Cardiac fibroblast (primary cell): ENCODE measurements at regions not wholly inside any gene's neighbourhood (a gene's known extent, or its start where the extent isn't known, plus 50 kb on each side); places are given as distances from the start of the nearest gene placed in this dataset.

Experiments
- DNase-seq, 2 donors: peaks; one replicate each; pipeline versions ENCODE4 v3.0.0 to v3.0.0-alpha.2; 2010; ENCODE audit warnings: low read depth in 2 of 2
- H3K4me3 ChIP-seq, 2 donors: replicated peaks in 1 of 2; 1 replicate in 1 of 2; 2 replicates in 1 of 2; pipeline ENCODE4 v1.5.1; 2011; ENCODE audit warnings: low read depth in 2 of 2, low read length in 2 of 2, mild to moderate bottlenecking in 2 of 2, moderate library complexity in 1 of 2
- TF ChIP-seq, protein P1 (sequence below): IDR thresholded peaks from one replicate; pipeline ENCODE4 v1.5.1; 2011; ENCODE audit warnings: low read depth, mild to moderate bottlenecking, low read length, inconsistent platforms

DNA sequence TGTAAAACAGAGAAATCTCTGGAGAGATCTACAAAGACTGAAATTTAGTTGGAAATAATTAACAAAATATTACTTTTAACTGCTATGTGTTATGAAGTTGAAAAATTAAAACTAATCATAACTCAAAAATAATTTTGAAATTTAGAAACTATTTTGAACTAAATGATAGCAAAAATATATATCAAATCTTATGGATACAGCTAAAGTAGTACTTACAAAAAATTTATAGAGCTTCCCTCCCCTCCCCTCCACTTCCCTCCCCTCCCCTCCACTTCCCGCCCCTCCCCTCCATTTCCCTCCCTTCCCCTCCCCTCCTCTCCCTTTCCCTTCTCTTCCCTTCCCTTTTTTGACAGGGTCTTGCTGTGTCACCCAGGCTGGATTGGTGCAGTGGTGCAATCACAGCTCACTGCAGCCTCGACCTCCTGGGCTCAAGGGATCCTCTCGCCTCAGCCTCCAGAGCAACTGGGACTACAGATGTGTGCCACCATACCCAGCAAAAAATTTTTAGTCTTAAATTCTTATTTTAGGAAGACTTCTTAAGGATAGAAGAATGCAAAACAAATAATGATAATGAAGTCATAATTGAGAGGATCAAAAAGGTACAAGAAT, 87.2 kb upstream of the RGS17 start:
- TF ChIP-seq, protein P1, sequence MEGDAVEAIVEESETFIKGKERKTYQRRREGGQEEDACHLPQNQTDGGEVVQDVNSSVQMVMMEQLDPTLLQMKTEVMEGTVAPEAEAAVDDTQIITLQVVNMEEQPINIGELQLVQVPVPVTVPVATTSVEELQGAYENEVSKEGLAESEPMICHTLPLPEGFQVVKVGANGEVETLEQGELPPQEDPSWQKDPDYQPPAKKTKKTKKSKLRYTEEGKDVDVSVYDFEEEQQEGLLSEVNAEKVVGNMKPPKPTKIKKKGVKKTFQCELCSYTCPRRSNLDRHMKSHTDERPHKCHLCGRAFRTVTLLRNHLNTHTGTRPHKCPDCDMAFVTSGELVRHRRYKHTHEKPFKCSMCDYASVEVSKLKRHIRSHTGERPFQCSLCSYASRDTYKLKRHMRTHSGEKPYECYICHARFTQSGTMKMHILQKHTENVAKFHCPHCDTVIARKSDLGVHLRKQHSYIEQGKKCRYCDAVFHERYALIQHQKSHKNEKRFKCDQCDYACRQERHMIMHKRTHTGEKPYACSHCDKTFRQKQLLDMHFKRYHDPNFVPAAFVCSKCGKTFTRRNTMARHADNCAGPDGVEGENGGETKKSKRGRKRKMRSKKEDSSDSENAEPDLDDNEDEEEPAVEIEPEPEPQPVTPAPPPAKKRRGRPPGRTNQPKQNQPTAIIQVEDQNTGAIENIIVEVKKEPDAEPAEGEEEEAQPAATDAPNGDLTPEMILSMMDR = no peak

DNA sequence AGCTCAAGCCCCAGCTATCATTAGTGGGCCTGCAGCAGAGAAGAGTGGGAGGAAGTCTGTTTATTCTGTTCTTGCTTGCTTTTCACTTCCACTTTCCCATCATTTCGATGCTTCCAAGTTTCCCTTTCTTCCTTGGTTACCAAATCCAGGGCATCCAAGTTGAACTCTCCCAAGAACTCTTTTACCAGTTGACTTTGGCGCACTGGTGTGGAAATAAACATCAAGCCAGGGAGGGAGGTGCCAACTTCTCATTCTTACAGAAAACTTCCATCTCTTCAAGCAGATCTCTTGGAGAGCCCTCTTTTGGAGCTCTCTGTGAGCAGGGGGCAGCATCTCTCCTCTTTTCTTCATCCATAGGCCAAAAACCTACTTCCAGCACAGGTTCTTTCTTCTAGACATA, 85.7 kb upstream of the RGS17 start:
- DNase-seq = no peak
- TF ChIP-seq, protein P1 = no peak
- H3K4me3 ChIP-seq = no peak overlapping the region

More for the DNA sequence above, 87.2 kb upstream of the RGS17 start:
- no peak for DNase-seq
- no peak overlapping the region for H3K4me3 ChIP-seq

DNA sequence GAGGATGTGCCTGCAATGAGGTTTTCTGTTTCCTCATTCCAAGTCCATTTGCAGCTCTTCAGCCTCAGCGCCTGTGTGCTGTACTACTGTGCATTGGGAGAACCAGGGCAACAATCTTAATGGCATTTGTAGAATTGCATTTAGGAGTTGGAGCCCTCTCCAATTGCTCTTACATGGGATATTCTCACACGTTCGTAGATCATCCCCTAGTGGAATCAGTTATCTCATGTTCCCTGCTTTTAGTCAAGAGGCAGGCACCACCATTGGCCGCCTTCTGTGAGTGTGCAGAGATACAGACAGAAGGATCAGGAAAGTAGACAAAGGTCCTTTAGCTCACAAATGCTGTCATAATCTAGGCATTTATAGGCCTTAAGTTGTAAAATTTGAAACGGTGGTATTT, 84.2 kb upstream of the RGS17 start:
- TF ChIP-seq, protein P1 = peak; percentile 7
- no peak overlapping the region for H3K4me3 ChIP-seq
- DNase-seq = peak; percentile 21 to 46

DNA sequence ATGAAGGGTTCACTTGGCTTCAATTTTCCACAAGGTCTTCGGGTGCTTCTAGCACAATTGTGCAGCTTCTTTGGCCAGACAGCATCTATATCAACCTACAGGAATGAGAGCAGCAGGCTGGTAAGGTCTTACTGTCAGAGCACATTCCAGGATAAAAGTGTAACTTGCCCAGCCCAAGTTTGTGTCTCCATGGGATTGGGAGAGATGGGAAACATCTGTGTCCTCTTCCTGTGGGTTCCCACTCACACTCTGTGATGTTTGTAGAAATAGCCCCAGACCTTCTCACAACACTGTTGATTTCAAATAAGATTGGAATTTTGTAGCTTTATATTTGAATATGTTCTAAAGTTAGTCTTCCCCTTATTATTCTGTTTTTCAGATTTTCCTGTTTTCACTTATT, 83.4 kb upstream of the RGS17 start:
- no peak for DNase-seq
- TF ChIP-seq, protein P1 = no peak
- H3K4me3 ChIP-seq = no peak overlapping the region

DNA sequence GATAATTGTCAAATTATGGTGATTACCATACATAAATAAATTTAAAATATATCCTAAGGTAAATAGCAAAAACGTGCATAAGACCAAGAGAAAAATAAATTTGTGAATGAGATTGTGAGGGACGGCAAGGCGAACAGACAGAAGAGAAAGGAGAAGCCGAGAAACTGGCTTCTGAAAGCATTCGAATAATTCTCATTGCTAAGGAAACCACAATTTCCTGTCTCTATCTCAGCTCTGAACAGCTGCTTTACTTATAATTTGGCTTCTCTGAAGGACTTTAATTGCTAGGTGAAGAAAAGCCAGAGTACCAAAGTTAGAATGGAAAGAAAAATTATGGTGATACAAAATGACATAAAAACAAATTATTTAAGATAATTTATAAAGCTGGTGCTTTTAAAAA, 79.0 kb upstream of the RGS17 start:
- peak; percentile 57 to 66 for DNase-seq
- TF ChIP-seq, protein P1 = no peak

DNA sequence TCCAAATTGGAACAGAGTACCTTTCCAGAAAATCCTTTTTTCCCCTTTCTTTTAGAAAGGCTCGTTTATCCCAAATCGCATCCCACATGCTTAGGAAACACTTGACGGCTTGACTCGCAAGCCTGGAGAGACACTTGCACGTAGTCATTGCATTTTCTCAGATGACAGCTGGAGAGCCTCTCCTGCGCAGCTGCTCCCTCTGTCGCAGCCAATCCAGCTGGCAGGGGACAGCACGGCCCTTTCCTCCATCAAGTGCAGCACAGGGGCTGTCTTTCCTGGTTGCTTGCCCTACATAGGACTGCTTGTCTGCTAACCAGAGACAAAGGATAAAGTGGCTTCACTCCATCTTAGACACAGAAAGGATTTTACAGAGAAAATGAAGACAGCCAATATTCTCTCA, 77.6 kb upstream of the RGS17 start:
- H3K4me3 ChIP-seq = no peak overlapping the region
- no peak for DNase-seq
- TF ChIP-seq, protein P1 = no peak

More for the DNA sequence above, 79.0 kb upstream of the RGS17 start:
- no peak overlapping the region for H3K4me3 ChIP-seq

DNA sequence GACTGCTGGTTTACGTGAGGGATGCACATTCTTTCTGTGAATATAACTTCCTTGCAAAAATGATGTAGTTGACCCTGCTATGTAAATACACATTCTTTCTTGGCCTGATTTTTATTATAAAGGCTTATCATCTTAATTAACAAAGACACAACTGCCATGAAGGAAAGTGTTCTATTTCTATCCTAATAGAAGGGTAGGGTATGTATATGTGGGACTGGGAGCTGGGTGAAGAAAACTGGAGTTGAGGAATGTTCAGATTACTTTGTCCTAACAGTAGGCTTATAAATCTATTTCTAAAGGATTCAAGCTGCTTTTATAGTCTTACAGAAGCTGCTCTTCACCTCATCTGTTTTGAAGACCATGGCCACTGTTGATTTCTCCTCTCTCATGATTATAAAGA, 76.5 kb upstream of the RGS17 start:
- TF ChIP-seq, protein P1 = no peak
- no peak overlapping the region for H3K4me3 ChIP-seq
- no peak for DNase-seq
